ENCODE measurements at regions not wholly inside any gene's neighbourhood (a gene's known extent, or its start where the extent isn't known, plus 50 kb on each side); places are given as distances from the start of the nearest gene placed in this dataset.

- no peak overlapping the region for H3K4me3 ChIP-seq
- TF ChIP-seq CTCF (IDR thresholded peaks at IDR 0.05) = no peak
- H3K9me3 ChIP-seq = no peaks in the 10 kb centered on the region
- intact Hi-C loops (cut with DNase I) = no loop called here
- no peaks in the 10 kb centered on the region for H3K36me3 ChIP-seq
- DNase-seq (ENCODE audit: low spot score in 2 of 2) = no peak
- H3K4me1 ChIP-seq = no peaks in the 10 kb centered on the region
- H3K27me3 ChIP-seq = no peaks in the 10 kb centered on the region
- H3K27ac ChIP-seq = no peak overlapping the region
Observed at GRCh38 chrX:8377041-8377440, 87.6 kb upstream of the VCX3B start.

GRCh38 chrX:8390771-8391170, 73.9 kb upstream of the VCX3B start:
- Histone ChIP-seq H3K27me3 (no peaks in the 10 kb centered on the region), H3K4me3 (no peak overlapping the region), H3K27ac (no peak overlapping the region), H3K9me3 (no peaks in the 10 kb centered on the region), H3K36me3 (no peaks in the 10 kb centered on the region), H3K4me1 (no peaks in the 10 kb centered on the region)
- intact Hi-C loops (cut with DNase I) = no loop called here
- DNase-seq (ENCODE audit: low spot score in 2 of 2) = no peak
- TF ChIP-seq CTCF (IDR thresholded peaks at IDR 0.05) = no peak

- Histone ChIP-seq H3K27ac (no peak overlapping the region), H3K4me1 (peaks cover 0 to 3% of the 10 kb centered on the region in 2 donors), H3K4me3 (no peak overlapping the region), H3K27me3 (no peaks in the 10 kb centered on the region), H3K9me3 (no peaks in the 10 kb centered on the region), H3K36me3 (no peaks in the 10 kb centered on the region)
- no peak for DNase-seq (ENCODE audit: low spot score in 2 of 2)
- TF ChIP-seq CTCF (IDR thresholded peaks at IDR 0.05) = no peak
- intact Hi-C loops (cut with DNase I) = no loop called here
Observed at GRCh38 chrX:8403988-8404387, 60.6 kb upstream of the VCX3B start.

GRCh38 chrX:8404471-8404870, 60.2 kb upstream of the VCX3B start:
- TF ChIP-seq CTCF (IDR thresholded peaks at IDR 0.05) = no peak
- intact Hi-C loops (cut with DNase I) = no loop called here
- peak overlapping the region in 1 of 2 donors; percentile 23 for H3K27ac ChIP-seq
- H3K27me3 ChIP-seq = no peaks in the 10 kb centered on the region
- H3K36me3 ChIP-seq = no peaks in the 10 kb centered on the region
- H3K4me1 ChIP-seq = peaks cover 0 to 3% of the 10 kb centered on the region in 2 donors
- DNase-seq (ENCODE audit: low spot score in 2 of 2) = peak in 1 of 2 donors; percentile 65
- no peak overlapping the region for H3K4me3 ChIP-seq
- H3K9me3 ChIP-seq = no peaks in the 10 kb centered on the region

- H3K27me3 ChIP-seq = no peaks in the 10 kb centered on the region
- intact Hi-C loops (cut with DNase I) = no loop called here
- H3K36me3 ChIP-seq = no peaks in the 10 kb centered on the region
- H3K4me1 ChIP-seq = peaks cover 0 to 3% of the 10 kb centered on the region in 2 donors
- TF ChIP-seq CTCF (IDR thresholded peaks at IDR 0.05) = no peak
- no peaks in the 10 kb centered on the region for H3K9me3 ChIP-seq
- H3K27ac ChIP-seq = peak overlapping the region in 1 of 2 donors; percentile 23
- DNase-seq (ENCODE audit: low spot score in 2 of 2) = no peak
- no peak overlapping the region for H3K4me3 ChIP-seq
Observed at GRCh38 chrX:8404926-8405325, 59.7 kb upstream of the VCX3B start.

GRCh38 chrX:8405631-8406030, 59.0 kb upstream of the VCX3B start:
- DNase-seq (ENCODE audit: low spot score in 2 of 2) = no peak
- H3K4me1 ChIP-seq = peaks cover 0 to 3% of the 10 kb centered on the region in 2 donors
- H3K4me3 ChIP-seq = no peak overlapping the region
- intact Hi-C loops (cut with DNase I) = no loop called here
- TF ChIP-seq CTCF (IDR thresholded peaks at IDR 0.05) = no peak
- H3K9me3 ChIP-seq = no peaks in the 10 kb centered on the region
- H3K36me3 ChIP-seq = no peaks in the 10 kb centered on the region
- no peaks in the 10 kb centered on the region for H3K27me3 ChIP-seq
- H3K27ac ChIP-seq = no peak overlapping the region

Measured in ascending aorta (tissue), 2 donors.